ENCODE measurements at regions not wholly inside any gene's neighbourhood (a gene's known extent, or its start where the extent isn't known, plus 50 kb on each side); places are given as distances from the start of the nearest gene placed in this dataset.

DNA sequence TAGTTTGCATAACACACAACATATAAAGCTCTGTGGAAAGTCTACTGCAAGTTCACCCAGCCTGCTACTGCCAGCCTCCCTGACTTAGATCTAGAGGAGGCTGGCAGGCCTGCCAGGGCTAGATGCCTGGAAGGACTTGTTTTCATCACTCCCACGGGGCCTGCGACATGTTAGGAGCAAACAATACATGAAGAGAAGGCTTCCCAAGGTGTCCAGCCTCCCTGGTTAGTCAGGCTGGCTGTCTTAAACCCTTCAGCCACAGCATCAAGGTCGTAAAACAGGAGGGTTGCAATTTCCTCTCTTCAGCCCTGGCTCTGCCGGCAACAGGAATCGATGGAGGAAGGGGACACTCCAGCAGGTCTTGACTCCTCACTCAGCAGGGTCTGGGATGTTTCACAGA, 104.5 kb downstream of the NGF start:
- DNase-seq: no peak

DNA sequence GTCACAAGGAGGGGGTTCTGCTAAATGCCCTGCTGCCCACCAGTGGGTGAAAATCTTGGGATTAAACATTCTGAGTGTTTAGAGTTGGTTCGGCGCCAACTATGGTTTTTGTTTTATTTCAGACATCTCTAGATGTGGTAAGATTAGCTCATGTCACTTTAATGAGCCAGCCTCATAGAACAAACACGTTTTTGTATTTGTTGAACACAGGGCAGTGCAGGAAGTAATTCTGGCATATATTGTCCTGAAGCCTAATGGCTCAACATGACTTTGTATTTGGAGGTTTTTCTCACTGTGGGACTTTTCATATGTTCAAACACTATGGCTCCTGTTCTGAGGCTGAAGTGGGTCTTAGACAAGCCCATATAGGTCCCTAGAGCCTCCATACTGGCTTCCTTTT, 107.8 kb downstream of the NGF start:
- no peak for DNase-seq

DNA sequence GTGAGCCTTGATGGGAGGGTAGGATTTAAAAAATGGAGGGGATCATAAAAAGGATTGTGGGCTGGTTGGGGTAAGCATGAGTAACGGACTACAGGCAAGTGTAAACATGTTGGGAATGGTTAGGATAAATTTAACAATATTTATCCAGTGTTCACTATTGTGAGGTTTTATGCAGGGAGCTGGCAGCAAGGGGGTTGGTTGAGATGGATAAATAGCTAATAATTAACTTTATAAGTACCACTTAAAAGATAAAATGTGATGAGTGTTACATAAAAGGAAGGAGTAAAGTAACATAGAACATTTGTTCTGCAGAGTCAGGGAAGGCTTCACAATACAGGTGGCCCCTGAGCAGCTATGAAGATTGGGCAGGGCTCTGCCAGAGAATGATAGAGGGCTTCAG, 109.0 kb downstream of the NGF start:
- DNase-seq: no peak

DNA sequence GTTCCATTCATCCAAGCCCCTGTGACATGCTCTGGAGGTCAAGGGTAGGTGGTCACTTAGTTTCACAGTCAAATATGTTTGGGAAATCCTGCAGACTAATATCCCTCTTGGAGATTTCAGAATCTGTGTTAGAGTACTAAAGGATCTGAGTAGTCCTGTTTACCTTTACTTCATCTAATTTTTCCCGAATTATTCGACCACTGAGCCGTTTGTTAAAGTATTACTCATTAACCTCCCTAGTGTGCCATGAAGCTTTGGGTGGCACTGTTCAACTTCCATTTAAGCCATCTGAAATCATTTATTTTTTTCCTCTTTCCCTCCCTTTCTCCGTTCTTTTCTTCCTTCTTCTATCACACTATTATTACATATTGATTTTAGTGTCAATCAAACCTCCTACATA, 109.9 kb downstream of the NGF start:
- no peak for DNase-seq

DNA sequence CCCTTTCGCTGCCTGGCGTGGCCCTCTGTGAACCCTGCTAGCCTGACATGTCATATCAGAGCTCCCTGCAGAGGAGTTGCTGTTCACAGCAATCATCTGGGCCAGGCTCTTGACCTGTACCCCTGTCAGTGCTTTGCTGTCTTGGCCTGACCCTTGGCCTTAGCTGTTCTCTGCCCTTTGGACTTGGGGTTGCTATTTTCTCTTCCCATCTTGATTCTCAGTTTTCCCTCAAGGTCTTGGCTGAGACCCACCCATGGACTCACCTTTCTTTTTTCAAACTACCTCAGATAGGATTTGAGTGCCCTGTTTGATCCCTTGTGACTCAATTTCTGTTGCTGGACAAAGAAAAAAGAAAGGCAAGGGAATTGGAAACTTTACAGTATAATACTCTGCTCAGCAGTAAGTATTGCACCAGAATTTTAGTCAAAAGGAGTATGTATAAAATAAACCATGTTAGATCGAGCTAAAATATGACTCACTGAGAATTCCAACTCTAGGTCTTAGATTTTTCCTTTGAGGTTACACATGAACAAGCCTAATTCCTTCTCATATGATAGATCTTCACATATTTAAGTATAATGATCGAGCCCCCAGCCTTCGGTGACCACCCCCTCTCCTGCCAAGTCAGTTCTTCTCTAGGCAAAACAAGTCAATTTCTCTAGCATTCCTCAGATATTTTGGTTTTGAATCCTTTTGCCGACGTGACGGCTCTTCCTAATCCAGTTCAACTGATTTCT, 110.5 kb downstream of the NGF start:
- no peak for DNase-seq

DNA sequence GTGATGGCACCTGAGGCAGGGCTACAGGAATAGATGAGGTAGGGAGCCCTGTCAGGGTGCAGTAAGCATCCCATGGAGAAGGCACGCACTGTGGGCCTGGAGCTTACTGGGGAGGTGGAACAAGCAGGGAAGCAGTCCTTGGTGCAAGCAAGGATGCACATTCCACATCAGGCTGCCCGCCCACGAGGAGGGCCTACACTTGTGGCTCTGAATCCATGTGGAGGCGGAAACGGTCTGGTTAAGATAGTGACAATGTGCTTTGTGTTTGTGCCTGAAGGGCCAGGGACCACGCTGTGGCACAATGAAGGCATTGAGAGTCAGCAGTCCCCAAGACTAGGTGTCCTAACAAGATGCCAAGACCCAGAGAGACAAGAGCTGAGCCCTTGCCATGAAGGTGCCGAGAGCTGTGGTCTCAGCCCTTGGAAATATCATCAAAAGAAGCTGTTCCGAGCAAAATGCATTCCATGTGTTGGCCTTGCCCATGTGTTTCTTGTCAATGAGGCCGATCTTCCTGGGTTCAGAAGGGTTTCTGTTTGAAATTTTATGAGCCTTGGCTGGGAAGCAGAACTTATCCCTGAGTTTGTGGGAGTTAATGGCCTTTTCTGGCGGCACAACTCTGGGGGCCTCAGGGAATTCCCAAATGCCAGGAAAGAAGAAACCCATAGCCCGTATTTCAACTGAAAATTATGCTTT, 111.9 kb downstream of the NGF start:
- no peak for DNase-seq

DNA sequence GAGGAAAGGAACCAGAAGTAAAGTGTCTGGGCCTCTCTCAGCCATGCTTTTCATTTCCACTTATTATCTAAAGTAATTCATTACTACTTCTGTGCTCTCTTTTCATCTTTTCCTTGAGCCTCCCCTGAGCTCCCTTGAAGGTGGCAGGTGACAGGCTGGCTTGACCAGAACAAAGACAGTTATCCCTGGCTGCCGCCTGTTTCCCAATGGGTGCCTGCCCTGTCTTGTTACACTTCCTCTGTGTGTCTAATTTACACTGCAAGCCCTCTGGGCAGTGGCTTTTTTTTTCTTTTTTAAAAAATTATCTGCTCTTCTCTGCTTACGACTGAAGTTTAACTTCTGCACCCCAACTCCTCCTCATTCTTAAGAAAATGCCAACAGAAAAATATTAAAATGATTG, 113.4 kb downstream of the NGF start:
- no peak for DNase-seq

DNA sequence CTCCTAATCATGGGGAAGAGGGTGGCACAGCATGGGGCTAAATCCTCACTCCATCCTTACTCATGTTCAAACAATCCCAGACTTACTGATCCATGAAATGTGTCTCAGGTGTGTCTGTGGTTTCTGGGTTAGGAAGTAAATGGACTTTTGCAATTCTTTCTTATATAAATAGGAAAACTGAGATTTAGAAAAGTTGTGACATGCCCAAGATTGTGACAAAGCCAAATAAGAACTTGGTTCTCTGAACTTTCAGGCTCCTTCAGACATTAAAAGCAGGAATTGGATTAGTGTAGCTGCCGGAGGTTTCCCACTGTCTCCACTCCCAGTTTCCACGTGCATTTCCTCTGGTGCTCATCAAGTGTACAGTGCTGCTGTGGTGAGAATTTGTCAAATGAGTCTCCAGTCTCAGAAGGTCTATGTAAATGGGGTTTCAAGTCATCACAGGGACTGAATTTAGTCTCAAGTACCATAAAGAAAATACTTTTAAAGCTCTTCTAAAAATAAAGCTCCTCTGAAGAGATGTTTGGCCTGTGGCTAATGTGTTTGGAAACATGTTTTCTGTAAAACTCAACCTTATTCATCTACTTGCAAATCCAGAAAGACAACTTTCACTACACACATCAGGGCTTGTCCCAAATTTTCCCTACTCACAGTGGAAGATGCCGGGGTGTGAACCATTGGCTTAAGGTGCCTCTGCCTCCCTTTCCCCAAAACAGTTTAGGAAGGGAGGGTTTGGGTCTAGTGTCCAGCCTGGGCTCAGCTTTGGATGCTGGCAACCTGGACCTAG, 115.2 kb downstream of the NGF start:
- no peak for DNase-seq

DNA sequence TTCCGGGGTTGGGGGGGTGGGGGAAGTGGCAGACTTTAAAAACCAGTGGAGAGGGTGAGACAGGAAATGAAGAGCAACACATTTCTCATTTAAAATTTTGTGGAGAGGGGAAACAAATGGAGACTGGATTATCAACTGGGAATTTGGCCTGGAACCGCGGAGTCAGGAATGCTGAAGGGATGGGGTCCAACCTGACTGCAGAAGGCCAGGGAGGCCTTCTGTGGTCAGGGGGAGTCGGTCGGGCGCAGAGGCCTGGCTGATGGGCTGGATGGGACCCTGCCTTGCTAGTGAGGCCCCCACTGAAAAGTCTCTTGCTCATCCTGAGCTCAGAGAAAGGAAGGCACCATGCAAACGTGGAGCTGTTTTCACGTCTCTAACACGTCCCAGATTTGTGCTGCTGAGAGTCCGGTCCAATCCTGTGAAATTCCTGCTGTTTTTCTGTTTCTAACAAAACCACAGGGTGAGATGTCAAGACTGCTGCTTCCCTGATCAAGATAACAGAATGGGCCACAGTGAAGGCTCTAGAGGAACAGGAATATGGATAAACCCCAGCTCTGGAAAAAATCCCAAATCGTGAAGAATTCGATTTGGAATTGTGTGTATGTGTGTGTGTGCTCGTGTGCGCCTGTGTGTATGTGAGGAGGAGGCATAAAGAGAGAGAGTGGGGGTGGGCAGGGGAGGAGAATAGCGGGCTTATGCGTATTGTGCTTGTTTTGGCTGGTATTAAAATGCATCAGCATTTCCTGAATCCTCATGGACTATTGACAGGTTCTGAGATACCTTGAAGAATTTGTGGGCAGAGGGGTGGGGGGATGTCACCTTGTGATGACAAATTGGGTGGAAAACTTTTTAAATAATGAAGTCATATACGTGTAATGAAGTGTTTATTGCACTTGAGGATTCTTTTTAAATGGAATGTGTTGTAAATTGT, 117.4 kb downstream of the NGF start:
- DNase-seq: no peak

DNA sequence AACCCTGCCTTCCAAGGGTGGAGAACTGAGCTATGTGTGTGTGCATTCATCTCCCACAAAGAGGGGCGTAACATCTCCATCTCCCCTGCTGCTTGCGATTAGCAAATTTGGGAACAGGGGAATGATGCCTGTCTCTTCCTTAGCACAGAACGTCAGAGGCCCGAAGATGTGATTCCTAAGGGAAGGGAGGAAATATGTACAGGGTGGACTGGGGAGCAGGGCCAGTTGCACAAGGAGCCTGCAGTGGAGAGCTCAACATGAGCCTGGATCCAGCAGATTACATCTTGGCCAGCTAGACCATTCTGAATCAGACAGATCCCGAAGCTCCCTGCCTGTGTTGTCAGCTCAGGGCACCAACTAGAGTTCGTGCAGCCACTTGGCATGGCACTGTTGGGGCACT, 118.1 kb downstream of the NGF start:
- no peak for DNase-seq

DNA sequence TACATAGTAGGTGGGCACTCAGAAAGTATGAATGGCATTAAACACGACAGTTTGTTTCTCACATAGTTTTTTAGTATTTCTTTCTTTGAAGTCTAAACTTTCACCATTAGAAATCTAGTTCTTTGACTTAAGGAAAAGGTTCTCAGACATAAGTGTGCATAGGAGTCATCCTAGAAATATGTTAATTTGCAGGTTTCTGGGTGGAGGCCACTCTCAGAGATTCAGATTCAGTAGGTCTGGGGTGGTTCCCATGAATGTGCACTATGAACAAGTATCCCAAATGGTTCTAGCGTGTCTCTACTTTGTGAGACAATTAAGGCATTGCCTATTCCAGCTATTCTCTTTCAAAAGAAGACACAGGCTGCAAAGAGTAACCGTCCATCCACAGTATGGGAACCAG, 119.3 kb downstream of the NGF start:
- no peak for DNase-seq

DNA sequence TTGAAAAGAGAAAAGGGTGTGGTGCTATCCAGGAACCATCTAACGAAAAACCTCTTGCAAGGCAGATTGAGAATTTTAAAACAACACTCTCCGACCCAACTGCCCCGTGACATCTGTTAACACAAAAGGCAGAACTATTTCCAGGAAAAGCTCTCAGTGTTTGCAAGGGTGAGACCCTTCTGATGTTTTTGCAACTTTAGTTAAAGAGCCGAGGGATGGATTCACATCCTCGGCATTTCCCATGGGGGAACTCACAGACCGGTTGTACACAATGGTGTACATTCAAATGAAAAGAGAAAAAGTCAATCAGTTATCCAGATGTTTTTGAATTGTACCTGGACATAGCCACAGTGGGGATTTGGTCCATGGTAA, 120.0 kb downstream of the NGF start:
- DNase-seq: no peak

DNA sequence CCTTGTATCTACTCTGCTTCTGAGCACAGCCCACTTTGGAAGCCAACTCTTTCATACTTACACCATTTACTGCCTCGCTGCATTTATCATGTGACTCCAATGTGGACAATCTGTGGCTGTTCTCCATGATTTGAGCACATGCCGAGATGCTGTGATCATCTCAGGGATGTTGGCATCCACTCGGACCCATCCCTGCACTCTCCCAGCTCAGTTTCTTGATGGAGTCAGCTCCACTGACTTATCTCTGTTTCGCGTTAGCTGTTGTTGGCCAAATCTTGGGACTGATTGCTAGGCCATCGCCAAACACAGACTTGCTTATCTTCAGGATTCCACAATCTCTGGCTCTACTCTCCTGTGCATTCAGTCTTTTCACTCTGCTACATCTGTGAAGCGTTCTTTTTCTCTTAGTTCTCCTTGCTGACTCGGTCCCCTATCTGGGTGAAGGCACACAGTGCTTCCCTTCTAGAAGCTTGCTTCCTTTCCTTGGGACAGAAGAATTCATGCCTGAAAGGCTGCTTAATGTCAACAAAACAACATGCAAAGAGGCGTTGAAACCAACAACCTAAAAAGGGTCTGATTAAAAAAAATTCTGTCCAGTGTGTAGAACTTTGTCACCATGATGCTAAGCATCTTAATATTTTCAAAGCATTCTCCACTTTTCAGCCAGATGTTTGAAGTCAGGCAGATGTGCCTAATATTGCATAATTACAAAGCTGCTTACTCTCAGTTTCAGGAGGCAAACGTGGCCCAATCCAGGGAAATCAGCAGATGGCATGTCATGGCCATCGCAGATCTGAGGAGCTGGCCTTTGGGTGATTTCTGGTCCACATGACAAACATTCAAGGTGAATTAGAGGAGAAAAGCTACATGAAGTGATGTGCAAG, 120.7 kb downstream of the NGF start:
- DNase-seq: no peak

DNA sequence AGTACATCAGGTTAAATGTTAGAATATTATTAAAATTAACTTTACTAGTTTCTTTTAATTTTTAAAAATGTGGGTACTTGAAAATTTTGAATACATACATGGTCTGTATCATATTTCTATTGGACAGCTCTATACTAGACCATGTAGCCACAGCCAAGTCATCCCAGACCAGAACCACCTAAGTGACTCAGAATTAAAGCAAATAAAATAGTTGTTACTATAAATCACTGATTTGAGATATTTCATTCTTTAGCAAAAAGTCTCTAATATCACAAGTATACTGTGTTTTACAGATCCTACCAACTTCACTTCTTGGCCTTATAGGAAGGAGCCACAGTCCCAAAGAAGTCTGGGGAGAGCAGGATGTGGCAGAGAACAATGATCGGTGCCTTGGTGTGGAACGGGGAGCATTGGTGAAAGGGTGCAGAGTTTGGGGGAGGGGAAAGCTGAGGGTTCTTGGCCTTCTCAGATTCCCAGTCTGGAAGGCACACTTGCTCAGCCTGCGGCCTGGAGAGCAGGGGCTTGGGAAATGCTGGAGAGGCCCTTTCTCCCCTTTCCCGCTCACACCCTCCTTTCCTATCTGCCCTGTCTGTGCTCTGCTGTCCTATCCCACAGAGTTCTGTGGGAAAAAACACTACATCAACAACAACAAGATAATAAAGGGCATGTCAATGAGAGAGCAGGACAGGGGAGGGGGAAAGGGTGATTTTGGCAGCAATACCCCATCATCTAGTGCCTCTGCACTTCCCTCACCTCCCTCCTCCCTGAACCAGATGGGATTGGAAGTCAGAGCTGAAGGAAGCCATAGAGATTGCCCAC, 122.1 kb downstream of the NGF start:
- DNase-seq: no peak

DNA sequence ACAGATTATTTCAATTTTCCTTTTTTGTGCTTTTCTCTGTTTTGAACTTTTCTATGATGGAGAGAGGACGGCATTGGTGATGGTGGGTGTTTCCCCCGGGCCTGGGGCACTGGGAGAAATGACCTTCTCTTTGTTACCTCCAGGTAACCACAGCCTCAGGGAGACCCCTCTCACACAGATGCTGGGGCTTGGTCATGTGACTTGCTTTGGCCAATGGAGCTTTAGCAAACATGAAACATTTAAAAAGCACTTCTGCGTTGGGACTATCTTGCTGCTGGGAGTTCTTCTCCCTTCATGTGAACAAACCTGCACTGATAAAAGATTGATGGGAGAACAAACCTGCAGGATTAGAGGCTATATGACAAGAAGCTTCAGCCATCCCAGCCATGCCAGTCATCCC, 122.9 kb downstream of the NGF start:
- no peak for DNase-seq

DNA sequence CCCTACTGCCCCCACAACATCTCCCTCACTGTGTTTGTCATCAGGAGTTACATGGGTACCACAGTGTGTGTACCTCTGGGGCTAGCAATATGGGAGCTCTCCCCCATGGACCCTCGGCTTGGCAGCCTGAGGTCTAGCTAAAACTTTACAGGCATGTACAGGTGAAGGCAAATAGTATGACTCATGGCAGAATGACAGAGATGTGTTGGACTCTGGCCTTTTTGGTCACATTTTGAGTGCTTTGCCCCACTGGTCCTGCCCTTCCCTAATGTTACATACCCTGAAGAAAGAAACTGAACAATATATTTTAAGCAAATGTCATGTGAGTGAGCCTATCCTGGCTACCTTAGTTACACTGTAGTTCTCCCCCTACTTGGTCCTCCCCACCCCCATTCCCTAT, 124.0 kb downstream of the NGF start:
- no peak for DNase-seq

DNA sequence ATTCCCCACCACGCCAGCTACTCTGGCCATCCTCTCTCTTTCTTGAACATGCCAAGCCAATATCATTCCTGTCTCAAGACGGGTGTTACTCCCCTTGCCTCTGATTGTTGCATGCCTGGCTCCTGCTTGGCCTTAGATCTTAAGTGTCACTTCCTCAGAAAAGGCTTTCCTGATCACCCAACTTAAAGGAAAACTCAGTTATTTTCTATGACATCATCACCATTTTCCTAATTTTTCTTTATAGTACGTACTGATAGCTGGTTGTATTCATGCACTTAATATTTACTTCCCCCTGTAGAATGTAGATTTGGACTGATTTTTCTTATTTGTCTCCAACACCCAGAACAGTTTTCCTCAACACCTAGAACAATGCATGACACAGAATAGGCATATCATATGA, 123.8 kb upstream of the TSPAN2 start:
- DNase-seq: no peak

DNA sequence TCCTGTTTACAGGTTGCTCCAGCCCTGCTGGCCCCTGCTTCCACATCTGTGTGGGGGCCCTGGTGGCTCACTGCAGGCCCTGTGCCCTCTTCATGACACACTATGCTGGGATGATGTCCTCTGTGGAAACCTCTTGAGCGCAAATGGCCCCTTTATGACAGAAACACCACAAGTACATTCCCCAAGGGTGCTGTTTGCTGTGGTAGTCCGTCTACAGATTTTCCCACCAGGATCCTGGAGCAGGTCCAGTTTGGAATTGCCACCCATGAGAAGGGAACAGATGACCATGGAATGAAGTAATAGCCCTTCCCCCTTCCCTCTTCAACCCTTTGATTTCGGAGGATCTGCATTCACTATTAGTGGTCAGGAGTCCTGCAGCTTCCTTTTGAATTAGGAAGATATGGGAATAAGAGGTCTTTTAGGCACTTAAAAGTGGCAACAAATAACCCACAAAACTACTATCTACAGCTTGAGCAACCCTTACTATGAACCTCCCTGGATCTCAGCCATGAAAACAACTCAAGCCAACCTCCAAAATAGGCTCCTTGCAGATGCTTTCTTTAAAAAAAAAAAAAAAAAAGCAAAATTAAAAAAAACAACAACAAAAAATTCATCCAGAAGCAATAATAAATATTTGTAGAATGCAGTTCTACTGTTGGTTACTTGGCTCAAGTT, 121.9 kb upstream of the TSPAN2 start:
- DNase-seq: no peak

DNA sequence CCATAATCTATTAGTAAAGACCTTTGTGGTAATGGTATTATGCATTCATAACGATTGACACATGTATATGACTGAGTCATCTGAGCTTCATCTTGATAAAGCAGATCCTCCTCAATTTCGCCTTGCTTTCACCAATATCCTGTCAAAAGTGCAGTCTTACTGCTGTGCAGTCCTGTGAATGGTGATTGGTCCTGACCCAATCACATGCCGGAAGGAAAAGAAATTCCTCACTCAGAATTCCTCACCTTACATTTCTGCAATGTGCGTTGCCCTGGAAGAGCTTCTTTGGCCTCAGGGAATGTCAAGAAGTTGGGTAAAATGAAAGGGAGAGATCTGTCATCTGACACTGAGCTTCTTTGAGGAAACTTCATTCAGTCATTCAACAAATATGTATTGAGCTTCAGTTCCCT, 121.0 kb upstream of the TSPAN2 start:
- DNase-seq: no peak

DNA sequence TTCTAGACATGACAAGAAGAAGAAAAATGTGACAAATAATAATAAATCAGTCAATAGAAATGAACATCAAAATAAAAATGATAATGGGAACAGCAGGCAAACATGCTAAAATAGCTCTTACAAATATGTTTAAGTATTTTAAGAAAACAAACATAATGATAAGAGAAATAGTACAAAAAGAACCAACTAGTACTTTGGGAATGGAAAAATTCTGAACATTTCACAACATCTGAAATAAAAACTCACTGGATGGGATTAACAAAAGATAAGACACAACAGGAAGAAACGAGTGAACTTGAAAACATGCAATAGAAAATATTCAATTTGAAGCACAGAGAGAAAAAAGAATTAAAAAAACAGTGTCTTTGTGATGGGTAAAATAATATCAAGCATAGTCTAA, 115.2 kb upstream of the TSPAN2 start:
- DNase-seq: no peak

DNA sequence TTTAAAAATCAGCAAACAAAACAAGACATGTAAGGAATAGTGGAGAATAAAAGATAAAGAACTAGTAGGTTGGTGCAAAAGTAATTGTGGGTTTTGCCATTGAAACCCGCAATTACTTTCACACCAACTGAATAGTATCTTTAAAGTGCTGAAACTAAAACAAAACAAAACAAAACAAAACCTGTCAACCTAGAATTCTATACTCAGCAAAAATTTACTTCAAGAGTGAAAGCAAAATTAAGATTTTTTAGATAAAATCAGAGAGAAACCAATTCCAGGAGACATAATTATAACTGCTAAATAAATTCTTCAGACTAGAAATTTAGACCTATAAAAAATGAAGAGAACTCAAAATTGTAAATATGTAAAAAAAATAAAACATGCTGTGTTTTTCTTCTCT, 114.0 kb upstream of the TSPAN2 start:
- DNase-seq: no peak
